HG03064 (cell line): ENCODE measurements at regions not wholly inside any gene's neighbourhood (a gene's known extent, or its start where the extent isn't known, plus 50 kb on each side); places are given as distances from the start of the nearest gene placed in this dataset.
"Not testable (repeated sequence)": the region's sequence is repeated elsewhere in the genome, so short reads cannot be mapped to it uniquely, and the experiment has no call there.

Experiments used
- ATAC-seq: cut with Tn5 transposase; IDR thresholded peaks from one replicate; pipeline ENCODE4 v1.9.1; 2021; ENCODE audit warnings: low read depth; ENCODE audit not compliant: unreplicated experiment

- ATAC-seq: not testable (repeated sequence)
Observed at GRCh38 chr5:90208323-90208722, 201.2 kb downstream of the CETN3 start.

- ATAC-seq: no peak
Observed at GRCh38 chr5:90201923-90202322, 207.6 kb downstream of the CETN3 start.

DNA sequence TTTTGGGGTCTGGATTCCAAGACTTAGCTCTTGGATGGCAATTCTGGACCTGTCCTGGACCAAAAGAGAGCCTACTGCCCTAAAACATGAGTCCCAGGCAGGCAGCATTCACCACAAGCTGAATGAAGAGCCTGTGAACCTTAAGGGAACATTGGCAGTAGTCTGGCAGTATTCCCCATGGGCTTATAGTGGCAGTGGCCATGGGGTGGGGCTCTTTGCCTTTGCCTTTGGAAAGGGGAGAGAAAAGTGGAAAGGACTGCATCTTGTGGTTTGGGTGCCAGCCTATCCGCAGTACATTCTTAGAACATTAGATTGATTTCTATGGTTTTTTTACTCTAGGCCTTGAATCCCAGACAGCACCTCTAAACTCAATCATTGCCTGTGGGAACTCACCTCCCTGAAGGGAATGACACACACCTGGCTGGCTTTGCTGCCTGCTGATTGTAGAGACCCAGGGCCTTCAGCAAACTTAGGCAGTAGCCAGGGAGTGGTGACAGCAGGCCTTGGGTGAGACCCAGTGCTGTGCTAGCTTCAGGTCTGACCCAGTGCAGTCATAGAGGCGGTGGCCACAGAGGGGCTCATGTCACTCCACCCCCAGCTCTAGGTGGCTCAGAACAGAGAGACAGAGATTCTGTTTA lies 216.3 kb downstream of the CETN3 start:
- no peak for ATAC-seq

- no peak for ATAC-seq
Observed at GRCh38 chr5:90191352-90192045, 218.1 kb downstream of the CETN3 start.

- ATAC-seq: no peak
Observed at GRCh38 chr5:90185897-90186468, 223.6 kb downstream of the CETN3 start.

GRCh38 chr5:90184764-90185163 lies 224.8 kb downstream of the CETN3 start:
- no peak for ATAC-seq

GRCh38 chr5:90182726-90183125 lies 226.8 kb downstream of the CETN3 start:
- no peak for ATAC-seq

GRCh38 chr5:90174236-90174635 lies 235.3 kb downstream of the CETN3 start:
- no peak for ATAC-seq

- no peak for ATAC-seq
Observed at GRCh38 chr5:90173299-90174030, 236.1 kb downstream of the CETN3 start.

DNA sequence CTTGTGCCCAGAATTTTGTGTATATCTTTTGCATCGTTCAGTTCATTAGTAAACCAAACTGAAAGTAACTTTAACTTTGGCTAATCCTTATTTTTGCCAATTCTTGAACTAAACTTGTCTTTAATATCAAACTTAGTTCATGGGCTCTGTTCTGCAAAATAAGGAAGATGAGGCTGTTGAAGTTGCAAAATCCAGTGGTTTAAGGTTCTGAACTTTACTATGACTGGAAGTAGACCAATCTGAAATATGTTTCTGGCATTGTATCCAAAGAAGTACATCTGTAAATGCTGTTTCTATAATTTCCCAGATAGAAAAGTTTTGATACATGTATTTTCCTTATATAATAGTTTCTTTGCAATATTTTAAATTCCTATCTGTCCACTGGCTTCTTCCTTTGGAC lies 238.1 kb downstream of the CETN3 start:
- ATAC-seq: no peak

DNA sequence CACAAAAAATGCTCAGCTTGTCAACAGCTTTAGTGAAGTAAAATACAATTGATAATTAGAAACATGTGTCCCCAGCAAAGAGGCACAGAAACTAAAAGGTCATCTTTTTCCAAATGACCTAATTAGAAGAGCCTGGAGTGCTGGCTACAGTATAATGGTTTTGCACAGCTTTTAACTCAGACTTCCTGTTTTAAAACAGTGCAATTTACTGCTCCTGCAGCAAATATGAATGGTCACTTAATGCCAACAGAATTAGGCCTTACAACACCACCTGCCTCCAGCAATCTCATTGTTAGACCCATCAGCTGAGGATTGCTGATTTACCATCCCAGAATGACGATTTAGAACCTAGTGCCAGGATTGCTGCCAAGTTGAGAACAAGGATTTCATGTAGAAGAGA lies 239.3 kb downstream of the CETN3 start:
- ATAC-seq: no peak

- ATAC-seq: no peak
Observed at GRCh38 chr5:90169078-90169477, 240.5 kb downstream of the CETN3 start.

- ATAC-seq: no peak
Observed at GRCh38 chr5:90168399-90168798, 241.2 kb downstream of the CETN3 start.

GRCh38 chr5:90166816-90167215 lies 242.7 kb downstream of the CETN3 start:
- ATAC-seq: no peak

- no peak for ATAC-seq
Observed at GRCh38 chr5:90162324-90162723, 247.2 kb downstream of the CETN3 start.

DNA sequence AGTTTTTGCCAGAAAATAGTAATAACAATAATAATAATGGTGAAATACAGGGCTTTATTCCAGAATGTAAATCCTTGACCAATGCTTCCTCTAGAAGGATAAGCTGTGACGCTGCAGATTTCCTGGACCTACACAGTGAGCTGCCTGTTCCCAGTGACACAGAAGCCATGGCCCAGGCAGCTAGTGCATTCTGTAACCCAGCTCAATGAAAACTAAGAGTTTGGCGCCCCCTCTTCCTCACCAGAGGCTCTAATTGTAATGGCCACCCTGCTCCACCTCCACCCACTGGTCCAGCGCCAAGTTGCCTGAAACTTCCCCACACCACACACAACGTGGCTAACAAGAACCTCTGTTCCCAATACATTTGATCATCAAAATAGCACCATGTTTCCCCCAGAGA lies 248.1 kb downstream of the CETN3 start:
- no peak for ATAC-seq

DNA sequence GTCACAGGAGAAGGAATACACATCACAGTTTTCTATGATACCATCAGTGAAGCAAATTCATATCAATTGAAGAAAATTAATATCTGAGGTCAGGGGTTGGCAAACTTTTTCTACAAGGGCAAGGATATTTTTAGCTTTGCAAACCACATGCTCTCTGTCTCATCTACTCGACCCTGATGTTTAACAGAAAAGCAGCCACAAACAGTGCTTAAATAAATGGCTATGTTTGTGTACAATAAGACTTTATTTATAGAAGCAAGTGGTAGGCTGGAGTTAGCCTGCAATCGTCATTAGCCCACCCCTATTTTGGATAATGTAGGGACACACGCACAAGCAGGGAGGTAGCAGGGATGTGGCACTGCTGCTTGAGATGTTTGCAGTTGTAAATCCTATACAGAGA lies 251.4 kb downstream of the CETN3 start:
- ATAC-seq: no peak

DNA sequence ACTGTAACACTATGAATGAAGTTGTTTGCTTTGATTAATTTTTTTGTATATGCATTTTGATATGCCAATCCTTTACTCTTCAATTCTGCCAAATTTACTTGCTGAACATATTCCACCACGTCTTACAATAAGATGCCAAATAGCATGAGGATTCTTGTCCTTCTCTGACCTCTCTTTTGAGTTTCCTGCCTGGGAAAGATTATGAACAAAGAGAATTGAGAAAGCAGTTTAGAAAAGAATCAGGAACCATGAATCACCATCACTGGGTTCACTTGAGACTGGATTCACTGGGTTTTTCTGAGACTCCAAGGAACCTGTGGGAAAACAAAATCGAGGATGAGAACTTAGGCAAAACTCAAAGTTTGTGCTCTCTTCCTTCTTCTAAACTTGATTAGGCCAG lies 256.5 kb downstream of the CETN3 start:
- no peak for ATAC-seq

DNA sequence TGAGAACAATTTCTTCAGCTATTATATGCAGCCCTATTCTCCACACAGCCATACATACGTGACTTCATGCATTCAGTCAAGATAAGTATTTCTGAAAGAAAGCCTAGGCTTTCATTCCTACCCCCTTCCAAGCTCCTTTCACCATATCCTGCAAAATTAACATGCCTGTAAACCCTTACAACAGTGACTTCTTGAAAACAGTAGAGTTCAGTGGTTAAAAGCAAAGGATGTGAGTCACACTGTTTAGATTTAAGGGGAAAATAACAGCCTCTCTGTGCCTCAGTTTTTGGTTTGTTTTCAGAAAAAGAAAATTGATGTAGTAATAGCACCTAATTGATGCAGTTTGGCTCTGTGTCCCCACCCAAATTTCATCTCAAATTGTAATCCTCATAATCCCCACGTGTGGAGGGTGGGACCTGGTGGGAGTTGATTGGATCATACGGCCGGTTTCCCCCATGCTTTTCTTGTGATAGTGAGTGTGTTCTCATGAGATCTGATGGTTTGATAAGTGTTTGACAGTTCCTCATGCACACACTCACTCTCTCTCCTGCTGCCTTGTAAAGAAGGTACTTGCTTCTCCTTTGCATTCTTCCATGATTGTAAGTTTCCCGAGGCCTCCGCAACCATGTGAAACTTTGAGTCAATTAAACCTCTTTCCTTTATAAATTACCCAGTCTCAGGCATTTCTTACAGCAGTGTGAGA lies 264.8 kb downstream of the CETN3 start:
- ATAC-seq: no peak

DNA sequence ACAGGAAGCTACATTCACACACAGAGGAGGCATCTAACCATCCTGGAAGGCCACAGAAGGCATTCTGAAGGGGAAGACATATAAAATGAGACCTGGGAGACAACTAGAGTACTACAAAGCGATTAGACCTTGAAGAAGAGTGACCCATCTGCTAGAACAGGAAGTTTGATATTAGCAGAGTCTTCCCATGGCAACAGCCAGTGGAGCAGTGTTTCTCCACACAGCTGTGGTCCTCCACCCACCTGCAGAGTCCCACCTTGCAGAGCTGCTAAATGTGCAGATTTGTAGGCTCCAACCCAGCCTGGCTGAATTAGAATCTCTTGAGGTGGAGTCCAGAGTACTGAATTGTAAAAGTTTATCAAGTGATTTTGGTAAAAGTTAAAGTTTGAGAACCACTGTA lies 267.0 kb downstream of the CETN3 start:
- no peak for ATAC-seq

DNA sequence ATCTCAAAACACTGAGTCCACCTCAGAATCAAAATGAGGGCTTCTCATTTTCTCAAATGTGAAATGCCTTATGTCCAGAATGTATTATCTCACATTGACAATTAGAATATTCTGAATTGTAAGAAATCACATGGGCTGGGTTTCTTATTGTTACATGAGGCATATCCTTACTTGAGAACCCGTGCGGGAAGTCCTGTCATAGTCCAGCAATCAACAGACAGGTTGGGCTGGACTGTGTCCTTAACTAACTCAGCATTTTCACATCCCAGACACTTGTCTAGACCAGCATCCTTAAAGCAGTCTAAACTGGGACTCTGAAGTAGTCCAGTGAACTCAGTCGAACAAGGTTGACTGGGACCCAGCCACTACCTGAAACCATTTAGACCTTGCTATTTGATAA lies 267.6 kb downstream of the CETN3 start:
- ATAC-seq: no peak
